WTC11 (cell line): ENCODE measurements at regions not wholly inside any gene's neighbourhood (a gene's known extent, or its start where the extent isn't known, plus 50 kb on each side); places are given as distances from the start of the nearest gene placed in this dataset.

Experiments used
- AFF4 ChIP-seq: sonication (generic); formaldehyde crosslinking; IDR thresholded peaks from 2 replicates; pipeline ENCODE4 v1.8.1; 2023; ENCODE audit warnings: mild to moderate bottlenecking, missing genetic modification reagents, borderline replicate concordance
- ATF3 ChIP-seq: sonication (generic); formaldehyde crosslinking; conservative IDR thresholded peaks from 2 replicates; pipeline ENCODE4 v1.8.1; 2022; ENCODE audit warnings: mild to moderate bottlenecking, missing genetic modification reagents
- ELF4 ChIP-seq: sonication (generic); formaldehyde crosslinking; IDR thresholded peaks from 2 replicates; pipeline ENCODE4 v1.8.1; 2022; ENCODE audit warnings: low read depth, mild to moderate bottlenecking, moderate library complexity, missing genetic modification reagents
- JUN ChIP-seq: sonication (generic); formaldehyde crosslinking; IDR thresholded peaks from 2 replicates; pipeline ENCODE4 v1.8.0; 2023; ENCODE audit warnings: mild to moderate bottlenecking, missing genetic modification reagents
- KAT7 ChIP-seq: sonication (generic); formaldehyde crosslinking; IDR thresholded peaks from 2 replicates; pipeline ENCODE4 v1.8.1; 2023; ENCODE audit warnings: missing genetic modification reagents, mild to moderate bottlenecking, borderline replicate concordance
- NR2C2 ChIP-seq: sonication (generic); formaldehyde crosslinking; IDR thresholded peaks from 2 replicates; pipeline ENCODE4 v1.8.0; 2022; ENCODE audit warnings: mild to moderate bottlenecking, missing genetic modification reagents
- SP1 ChIP-seq: sonication (generic); formaldehyde crosslinking; conservative IDR thresholded peaks from 2 replicates; pipeline ENCODE4 v1.8.1; 2022; ENCODE audit warnings: missing genetic modification reagents
- TEAD4 ChIP-seq: sonication (generic); formaldehyde crosslinking; IDR thresholded peaks from 2 replicates; pipeline ENCODE4 v1.8.0; 2022; ENCODE audit warnings: mild to moderate bottlenecking, missing genetic modification reagents
- TP53 ChIP-seq: sonication (generic); formaldehyde crosslinking; IDR thresholded peaks from 2 replicates; pipeline ENCODE4 v1.8.1; 2023; ENCODE audit warnings: mild to moderate bottlenecking, missing genetic modification reagents
- ZBTB43 ChIP-seq: sonication (generic); formaldehyde crosslinking; IDR thresholded peaks from 2 replicates; pipeline ENCODE4 v1.8.1; 2023; ENCODE audit warnings: mild to moderate bottlenecking, missing genetic modification reagents
- ZMAT4 ChIP-seq: fragments of 250-450 bp; sonication (Bioruptor Pico); IDR thresholded peaks from 2 replicates; pipeline ENCODE4 v1.9.0; 2021; ENCODE audit warnings: mild to moderate bottlenecking
- ZNF138 ChIP-seq: sonication (generic); formaldehyde crosslinking; conservative IDR thresholded peaks from 2 replicates; pipeline ENCODE4 v1.8.1; 2022; ENCODE audit warnings: mild to moderate bottlenecking, moderate library complexity, missing genetic modification reagents
- TF ChIP-seq, protein P1 (sequence below): fragments of 200-600 bp; IDR thresholded peaks from 2 replicates; pipeline ENCODE4 v1.8.0; 2022; ENCODE audit warnings: antibody characterized with exemption
- TF ChIP-seq, protein P2 (sequence below): sonication (generic); formaldehyde crosslinking; IDR thresholded peaks from 2 replicates; pipeline ENCODE4 v1.8.1; 2023; ENCODE audit warnings: mild to moderate bottlenecking, missing genetic modification reagents, moderate library complexity

GRCh38 chr13:34361560-34361959, 543.6 kb downstream of the RFC3 start:
- TF ChIP-seq, protein P1, sequence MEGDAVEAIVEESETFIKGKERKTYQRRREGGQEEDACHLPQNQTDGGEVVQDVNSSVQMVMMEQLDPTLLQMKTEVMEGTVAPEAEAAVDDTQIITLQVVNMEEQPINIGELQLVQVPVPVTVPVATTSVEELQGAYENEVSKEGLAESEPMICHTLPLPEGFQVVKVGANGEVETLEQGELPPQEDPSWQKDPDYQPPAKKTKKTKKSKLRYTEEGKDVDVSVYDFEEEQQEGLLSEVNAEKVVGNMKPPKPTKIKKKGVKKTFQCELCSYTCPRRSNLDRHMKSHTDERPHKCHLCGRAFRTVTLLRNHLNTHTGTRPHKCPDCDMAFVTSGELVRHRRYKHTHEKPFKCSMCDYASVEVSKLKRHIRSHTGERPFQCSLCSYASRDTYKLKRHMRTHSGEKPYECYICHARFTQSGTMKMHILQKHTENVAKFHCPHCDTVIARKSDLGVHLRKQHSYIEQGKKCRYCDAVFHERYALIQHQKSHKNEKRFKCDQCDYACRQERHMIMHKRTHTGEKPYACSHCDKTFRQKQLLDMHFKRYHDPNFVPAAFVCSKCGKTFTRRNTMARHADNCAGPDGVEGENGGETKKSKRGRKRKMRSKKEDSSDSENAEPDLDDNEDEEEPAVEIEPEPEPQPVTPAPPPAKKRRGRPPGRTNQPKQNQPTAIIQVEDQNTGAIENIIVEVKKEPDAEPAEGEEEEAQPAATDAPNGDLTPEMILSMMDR = no peak
- TF ChIP-seq TP53 (CRISPR knock-in tag) (no peak), ELF4 (CRISPR knock-in tag) (no peak), NR2C2 (no peak), ZMAT4 (CRISPR knock-in tag) (no peak), ZNF138 (CRISPR knock-in tag) (no peak), JUN (no peak), SP1 (CRISPR knock-in tag) (no peak), AFF4 (no peak), ZBTB43 (CRISPR knock-in tag) (no peak), KAT7 (CRISPR knock-in tag) (no peak), TEAD4 (CRISPR knock-in tag) (no peak), ATF3 (no peak)
- TF ChIP-seq, protein P2, sequence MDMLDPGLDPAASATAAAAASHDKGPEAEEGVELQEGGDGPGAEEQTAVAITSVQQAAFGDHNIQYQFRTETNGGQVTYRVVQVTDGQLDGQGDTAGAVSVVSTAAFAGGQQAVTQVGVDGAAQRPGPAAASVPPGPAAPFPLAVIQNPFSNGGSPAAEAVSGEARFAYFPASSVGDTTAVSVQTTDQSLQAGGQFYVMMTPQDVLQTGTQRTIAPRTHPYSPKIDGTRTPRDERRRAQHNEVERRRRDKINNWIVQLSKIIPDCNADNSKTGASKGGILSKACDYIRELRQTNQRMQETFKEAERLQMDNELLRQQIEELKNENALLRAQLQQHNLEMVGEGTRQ = no peak
